ENCODE measurements at regions not wholly inside any gene's neighbourhood (a gene's known extent, or its start where the extent isn't known, plus 50 kb on each side); places are given as distances from the start of the nearest gene placed in this dataset.

- TF ChIP-seq CTCF (IDR thresholded peaks at IDR 0.05; ENCODE audit: control extremely low read depth, extremely low read depth, low read depth, missing control alignments) = no peak
- POLR2A ChIA-PET = interaction anchor here (0.5 kb wide), 1 partner anchor 112 kb away, joined by 4 read pairs; no protein-coding TSS in a partner anchor
- CTCF ChIA-PET = interaction anchor here (0.6 to 2.1 kb wide), 10 partner anchors 10 to 120 kb away, joined by 3 to 6 read pairs (median 3); no protein-coding TSS in a partner anchor
- DNase-seq (ENCODE audit: extremely low spot score) = no peak
These were observed 89.1 kb downstream of the HS1BP3 start for GRCh38 chr2:20561637-20562454.

- TF ChIP-seq CTCF (IDR thresholded peaks at IDR 0.05; ENCODE audit: control extremely low read depth, extremely low read depth, low read depth, missing control alignments) = peak; percentile 4
- DNase-seq (ENCODE audit: extremely low spot score) = no peak
- ChIA-PET POLR2A (no interaction called here), CTCF (interaction anchor here (0.6 to 4.0 kb wide), 10 partner anchors 9 to 121 kb away, joined by 3 to 10 read pairs (median 3); no protein-coding TSS in a partner anchor)
These were observed 88.2 kb downstream of the HS1BP3 start for GRCh38 chr2:20562540-20563225.

GRCh38 chr2:20563251-20563650 is 87.6 kb downstream of the HS1BP3 start:
- TF ChIP-seq CTCF (IDR thresholded peaks at IDR 0.05; ENCODE audit: control extremely low read depth, extremely low read depth, low read depth, missing control alignments) = no peak
- ChIA-PET POLR2A (interaction anchor here (0.9 kb wide), 1 partner anchor 116 kb away, joined by 4 read pairs; the partner anchor contains the start of gene RHOB), CTCF (interaction anchor here (0.9 to 4.0 kb wide), 6 partner anchors 8 to 548 kb away, joined by 3 to 10 read pairs (median 3); no protein-coding TSS in a partner anchor)
- DNase-seq (ENCODE audit: extremely low spot score) = no peak

GRCh38 chr2:20563833-20564232 is 87.1 kb downstream of the HS1BP3 start:
- ChIA-PET CTCF (interaction anchor here (0.7 to 4.0 kb wide), 5 partner anchors 11 to 548 kb away, joined by 3 to 10 read pairs (median 3); no protein-coding TSS in a partner anchor), POLR2A (interaction anchor here (0.9 kb wide), 1 partner anchor 117 kb away, joined by 4 read pairs; the partner anchor contains the start of gene RHOB)
- TF ChIP-seq CTCF (IDR thresholded peaks at IDR 0.05; ENCODE audit: control extremely low read depth, extremely low read depth, low read depth, missing control alignments) = no peak
- no peak for DNase-seq (ENCODE audit: extremely low spot score)

- POLR2A ChIA-PET = interaction anchor here (2.2 kb wide), 1 partner anchor 118 kb away, joined by 15 read pairs; the partner anchor contains the start of gene RHOB
- no peak for TF ChIP-seq CTCF (IDR thresholded peaks at IDR 0.05; ENCODE audit: control extremely low read depth, extremely low read depth, low read depth, missing control alignments)
- DNase-seq (ENCODE audit: extremely low spot score) = no peak
- CTCF ChIA-PET = interaction anchor here (1.3 to 4.0 kb wide), 3 partner anchors 10 to 43 kb away, joined by 3 to 10 read pairs (median 4); no protein-coding TSS in a partner anchor
These were observed 85.7 kb downstream of the HS1BP3 start for GRCh38 chr2:20565101-20565622.
